DOHH2 (cell line): ENCODE measurements at regions not wholly inside any gene's neighbourhood (a gene's known extent, or its start where the extent isn't known, plus 50 kb on each side); places are given as distances from the start of the nearest gene placed in this dataset.

Experiments used
- H3F3A ChIP-seq: fragments of 200-600 bp; sonication (generic), shearing (Covaris generic); 2 replicates; pipeline ENCODE4 v1.6.0; 2016; ENCODE audit warnings: antibody characterized with exemption, mild to moderate bottlenecking; ENCODE audit not compliant: control insufficient read depth, insufficient read depth
- H3K27ac ChIP-seq: fragments of 200-600 bp; sonication (generic); 2 replicates; pipeline ENCODE4 v1.5.1; 2014; ENCODE audit warnings: low read depth, mild to moderate bottlenecking, low read length, moderate library complexity
- H3K27me3 ChIP-seq: fragments of 200-600 bp; sonication (generic); 2 replicates; pipeline ENCODE4 v1.6.1; 2014; ENCODE audit warnings: mild to moderate bottlenecking, low read length, mixed read lengths; ENCODE audit not compliant: control insufficient read depth
- H3K36me3 ChIP-seq: fragments of 200-600 bp; sonication (generic); 2 replicates; pipeline ENCODE4 v1.6.1; 2014; ENCODE audit warnings: mild to moderate bottlenecking, low read length, moderate library complexity, mixed read lengths; ENCODE audit not compliant: control insufficient read depth
- H3K4me1 ChIP-seq: fragments of 200-600 bp; sonication (generic); 2 replicates; pipeline ENCODE4 v1.6.1; 2014; ENCODE audit warnings: mild to moderate bottlenecking, low read length, mixed read lengths; ENCODE audit not compliant: control insufficient read depth
- H3K4me2 ChIP-seq: fragments of 200-600 bp; sonication (generic); 2 replicates; pipeline ENCODE4 v1.6.0; 2014; ENCODE audit warnings: mild to moderate bottlenecking, low read length, moderate library complexity
- H3K4me3 ChIP-seq: fragments of 200-600 bp; sonication (generic); 2 replicates; pipeline ENCODE4 v1.5.1; 2014; ENCODE audit warnings: mild to moderate bottlenecking, low read length, mixed read lengths
- H3K79me2 ChIP-seq: fragments of 200-600 bp; sonication (generic); 2 replicates; pipeline ENCODE4 v1.6.1; 2014; ENCODE audit warnings: mild to moderate bottlenecking, low read length, mixed read lengths; ENCODE audit not compliant: control insufficient read depth
- H3K9me2 ChIP-seq: fragments of 200-600 bp; sonication (generic); replicated peaks from 2 replicates; pipeline ENCODE4 v1.6.1; 2014; ENCODE audit warnings: mild to moderate bottlenecking, low read length, mixed read lengths; ENCODE audit not compliant: control insufficient read depth
- H3K9me3 ChIP-seq: fragments of 200-600 bp; sonication (generic); 2 replicates; pipeline ENCODE4 v1.6.1; 2014; ENCODE audit warnings: antibody characterized with exemption, low read length, mixed read lengths; ENCODE audit not compliant: control insufficient read depth, insufficient read depth
- H4K20me1 ChIP-seq: fragments of 200-600 bp; sonication (generic); 2 replicates; pipeline ENCODE4 v1.6.0; 2014; ENCODE audit warnings: low read depth, mild to moderate bottlenecking, antibody characterized with exemption, low read length, moderate library complexity; ENCODE audit not compliant: control insufficient read depth, insufficient read depth
- CTCF ChIP-seq: fragments of 200-600 bp; sonication (generic); IDR thresholded peaks from one replicate; pipeline ENCODE4 v1.5.1; 2014; ENCODE audit warnings: antibody characterized with exemption, mild to moderate bottlenecking, low read depth, low read length; ENCODE audit not compliant: poor library complexity, severe bottlenecking
- EZH2phosphoT487 ChIP-seq: fragments of 200-600 bp; sonication (generic); IDR thresholded peaks from 2 replicates; pipeline ENCODE4 v1.6.1; 2017; ENCODE audit warnings: borderline replicate concordance, mild to moderate bottlenecking, antibody characterized with exemption, low read length, moderate library complexity, mixed read lengths

GRCh38 chr10:60710041-60710440 lies 68.2 kb upstream of the CDK1 start:
- no peaks in the 10 kb centered on the region for H3K79me2 ChIP-seq
- no peak overlapping the region for H3K4me3 ChIP-seq
- H4K20me1 ChIP-seq = no peaks in the 10 kb centered on the region
- no peaks in the 10 kb centered on the region for H3K4me1 ChIP-seq
- H3K4me2 ChIP-seq = no peak overlapping the region
- H3K27ac ChIP-seq = no peak overlapping the region
- H3K9me3 ChIP-seq = no peaks in the 10 kb centered on the region
- peaks cover 3% of the 10 kb centered on the region; the same call in 1 of the 2 replicates for H3K27me3 ChIP-seq
- H3F3A ChIP-seq = no peaks in the 10 kb centered on the region
- H3K9me2 ChIP-seq = no peaks in the 10 kb centered on the region
- H3K36me3 ChIP-seq = no peaks in the 10 kb centered on the region
- TF ChIP-seq CTCF (no peak), EZH2phosphoT487 (no peak)

- H3K9me3 ChIP-seq = no peaks in the 10 kb centered on the region
- H3F3A ChIP-seq = no peaks in the 10 kb centered on the region
- no peaks in the 10 kb centered on the region for H3K79me2 ChIP-seq
- H3K4me3 ChIP-seq = no peak overlapping the region
- TF ChIP-seq EZH2phosphoT487 (no peak), CTCF (no peak)
- H3K27ac ChIP-seq = no peak overlapping the region
- H4K20me1 ChIP-seq = no peaks in the 10 kb centered on the region
- no peaks in the 10 kb centered on the region for H3K9me2 ChIP-seq
- H3K4me2 ChIP-seq = no peak overlapping the region
- H3K36me3 ChIP-seq = no peaks in the 10 kb centered on the region
- H3K27me3 ChIP-seq = peaks cover 3% of the 10 kb centered on the region; the same call in 1 of the 2 replicates
- H3K4me1 ChIP-seq = no peaks in the 10 kb centered on the region
Measured at GRCh38 chr10:60708666-60709065, 69.6 kb upstream of the CDK1 start.

GRCh38 chr10:60707841-60708240 lies 70.4 kb upstream of the CDK1 start:
- Histone ChIP-seq H3K4me2 (no peak overlapping the region), H3K36me3 (no peaks in the 10 kb centered on the region), H3K9me3 (no peaks in the 10 kb centered on the region), H3K4me3 (no peak overlapping the region), H3F3A (no peaks in the 10 kb centered on the region), H4K20me1 (no peaks in the 10 kb centered on the region), H3K9me2 (no peaks in the 10 kb centered on the region), H3K27ac (no peak overlapping the region), H3K79me2 (no peaks in the 10 kb centered on the region), H3K4me1 (no peaks in the 10 kb centered on the region), H3K27me3 (peaks cover 3% of the 10 kb centered on the region; the same call in 1 of the 2 replicates)
- TF ChIP-seq CTCF = no peak
- no peak for TF ChIP-seq EZH2phosphoT487
